Glutamatergic neuron (in vitro differentiated cells): ENCODE measurements at regions not wholly inside any gene's neighbourhood (a gene's known extent, or its start where the extent isn't known, plus 50 kb on each side); places are given as distances from the start of the nearest gene placed in this dataset.

Experiments
- DNase-seq: peaks from one replicate; pipeline ENCODE4 v3.0.0; 2022
- H3K27ac Mint-ChIP-seq: one replicate; pipeline ENCODE4 v1.8.0; 2020; ENCODE audit warnings: mild to moderate bottlenecking, mixed read lengths, inconsistent platforms; ENCODE audit not compliant: unreplicated experiment
- H3K27me3 Mint-ChIP-seq: one replicate; pipeline ENCODE4 v1.8.0; 2020; ENCODE audit warnings: mild to moderate bottlenecking, moderate library complexity, mixed read lengths, inconsistent platforms; ENCODE audit not compliant: unreplicated experiment
- H3K36me3 Mint-ChIP-seq: one replicate; pipeline ENCODE4 v1.8.0; 2020; ENCODE audit warnings: mild to moderate bottlenecking, mixed read lengths, inconsistent platforms; ENCODE audit not compliant: unreplicated experiment
- H3K4me1 Mint-ChIP-seq: one replicate; pipeline ENCODE4 v1.8.0; 2020; ENCODE audit warnings: mild to moderate bottlenecking, low read depth, mixed read lengths, inconsistent platforms; ENCODE audit not compliant: unreplicated experiment
- H3K4me3 Mint-ChIP-seq: one replicate; pipeline ENCODE4 v1.8.0; 2020; ENCODE audit warnings: mild to moderate bottlenecking, mixed read lengths, inconsistent platforms; ENCODE audit not compliant: unreplicated experiment
- H3K9me3 Mint-ChIP-seq: one replicate; pipeline ENCODE4 v1.8.0; 2020; ENCODE audit warnings: mild to moderate bottlenecking, moderate library complexity, mixed read lengths, inconsistent platforms; ENCODE audit not compliant: unreplicated experiment
- TF ChIP-seq, protein P1 (sequence below): fragments of 200-600 bp; sonication (generic); IDR thresholded peaks from one replicate; pipeline ENCODE4 v1.5.0; 2021; ENCODE audit not compliant: partially characterized antibody, unreplicated experiment

DNA sequence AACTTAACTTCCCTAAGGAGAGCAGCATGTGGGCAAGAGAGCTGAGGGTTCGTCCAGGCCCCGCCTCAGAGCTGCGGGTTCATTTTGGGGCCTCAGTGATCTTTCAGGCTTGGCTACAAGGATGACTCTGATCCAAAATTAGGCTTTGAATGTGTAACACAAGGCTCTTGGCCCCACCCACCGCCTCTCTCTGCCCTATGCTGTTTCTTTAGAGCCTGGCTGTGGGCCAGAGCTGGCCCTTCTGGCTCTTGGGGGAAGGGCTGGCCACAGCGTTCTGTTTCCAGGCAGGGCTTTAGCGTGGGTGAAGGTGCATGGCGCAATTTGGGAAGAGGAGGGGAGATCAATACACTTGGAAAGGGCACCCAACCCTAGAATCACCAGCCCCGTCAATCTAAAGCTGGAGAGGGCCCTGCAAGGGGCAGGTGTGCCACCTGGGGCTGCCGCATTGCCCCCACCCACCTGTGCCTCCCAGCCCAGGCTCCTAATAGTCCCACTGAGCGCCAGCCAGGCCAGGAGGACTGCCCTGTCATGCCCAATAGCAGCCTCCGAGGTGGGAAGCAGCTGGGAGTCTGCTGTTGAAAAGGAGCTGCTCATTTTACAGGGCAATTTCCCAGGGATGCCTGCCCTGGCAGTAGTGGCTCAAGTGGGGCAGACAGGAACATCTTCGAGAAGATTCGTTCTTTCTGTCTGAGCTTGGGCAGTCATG is 84.5 kb upstream of the MAML3 start:
- H3K4me3 Mint-ChIP-seq, result peak overlapping the region; percentile 84
- no peaks in the 10 kb centered on the region for H3K36me3 Mint-ChIP-seq
- peak; percentile 74 for DNase-seq
- H3K4me1 Mint-ChIP-seq, result peaks cover 60% of the 10 kb centered on the region
- H3K27ac Mint-ChIP-seq, result peak overlapping the region; percentile 100
- H3K9me3 Mint-ChIP-seq, result peaks cover 4% of the 10 kb centered on the region
- peaks cover 8% of the 10 kb centered on the region for H3K27me3 Mint-ChIP-seq
- TF ChIP-seq, protein P1, sequence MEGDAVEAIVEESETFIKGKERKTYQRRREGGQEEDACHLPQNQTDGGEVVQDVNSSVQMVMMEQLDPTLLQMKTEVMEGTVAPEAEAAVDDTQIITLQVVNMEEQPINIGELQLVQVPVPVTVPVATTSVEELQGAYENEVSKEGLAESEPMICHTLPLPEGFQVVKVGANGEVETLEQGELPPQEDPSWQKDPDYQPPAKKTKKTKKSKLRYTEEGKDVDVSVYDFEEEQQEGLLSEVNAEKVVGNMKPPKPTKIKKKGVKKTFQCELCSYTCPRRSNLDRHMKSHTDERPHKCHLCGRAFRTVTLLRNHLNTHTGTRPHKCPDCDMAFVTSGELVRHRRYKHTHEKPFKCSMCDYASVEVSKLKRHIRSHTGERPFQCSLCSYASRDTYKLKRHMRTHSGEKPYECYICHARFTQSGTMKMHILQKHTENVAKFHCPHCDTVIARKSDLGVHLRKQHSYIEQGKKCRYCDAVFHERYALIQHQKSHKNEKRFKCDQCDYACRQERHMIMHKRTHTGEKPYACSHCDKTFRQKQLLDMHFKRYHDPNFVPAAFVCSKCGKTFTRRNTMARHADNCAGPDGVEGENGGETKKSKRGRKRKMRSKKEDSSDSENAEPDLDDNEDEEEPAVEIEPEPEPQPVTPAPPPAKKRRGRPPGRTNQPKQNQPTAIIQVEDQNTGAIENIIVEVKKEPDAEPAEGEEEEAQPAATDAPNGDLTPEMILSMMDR, result no peak

DNA sequence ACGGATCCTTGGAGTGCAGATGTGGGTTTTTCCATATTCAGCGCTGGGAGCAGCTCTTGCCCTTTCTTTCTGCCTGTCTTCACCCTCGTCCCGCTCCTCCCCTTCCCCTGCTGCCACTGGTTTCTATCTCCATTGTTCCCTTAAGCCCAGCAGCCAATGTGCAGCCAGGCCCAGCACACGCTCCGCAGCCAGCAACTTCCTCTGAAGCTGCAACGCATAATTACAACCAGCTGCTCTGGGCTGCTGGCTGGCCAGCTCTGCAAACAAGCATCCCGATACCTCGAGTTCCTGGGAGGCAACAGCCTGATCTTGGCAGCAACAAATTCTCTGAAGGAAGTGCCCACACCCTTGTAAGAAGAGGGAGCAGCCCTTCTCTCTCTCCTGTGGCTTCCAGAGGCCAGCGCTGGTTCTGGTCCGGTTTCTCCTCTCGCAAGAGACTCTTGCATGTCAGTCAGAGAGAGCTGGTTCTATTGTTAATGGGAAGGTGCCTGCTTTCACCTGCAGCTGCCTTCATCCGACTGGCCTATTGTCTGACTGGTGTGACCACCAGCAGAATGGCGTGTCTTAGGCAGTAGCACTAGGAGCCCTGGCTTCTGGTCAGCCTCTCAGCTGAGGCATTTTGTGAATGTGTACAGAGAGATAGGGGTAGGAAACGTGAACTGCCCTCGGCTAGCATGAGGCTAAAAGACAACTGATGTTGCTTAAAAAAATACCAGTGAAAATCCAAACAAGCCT is 83.8 kb upstream of the MAML3 start:
- Mint-ChIP-seq H3K4me1 (peaks cover 52% of the 10 kb centered on the region), H3K9me3 (peaks cover 4% of the 10 kb centered on the region), H3K27ac (peak overlapping the region; percentile 100), H3K27me3 (peaks cover 8% of the 10 kb centered on the region), H3K4me3 (peak overlapping the region; percentile 84), H3K36me3 (no peaks in the 10 kb centered on the region)
- DNase-seq, result peak; percentile 71
- TF ChIP-seq, protein P1, result no peak

DNA sequence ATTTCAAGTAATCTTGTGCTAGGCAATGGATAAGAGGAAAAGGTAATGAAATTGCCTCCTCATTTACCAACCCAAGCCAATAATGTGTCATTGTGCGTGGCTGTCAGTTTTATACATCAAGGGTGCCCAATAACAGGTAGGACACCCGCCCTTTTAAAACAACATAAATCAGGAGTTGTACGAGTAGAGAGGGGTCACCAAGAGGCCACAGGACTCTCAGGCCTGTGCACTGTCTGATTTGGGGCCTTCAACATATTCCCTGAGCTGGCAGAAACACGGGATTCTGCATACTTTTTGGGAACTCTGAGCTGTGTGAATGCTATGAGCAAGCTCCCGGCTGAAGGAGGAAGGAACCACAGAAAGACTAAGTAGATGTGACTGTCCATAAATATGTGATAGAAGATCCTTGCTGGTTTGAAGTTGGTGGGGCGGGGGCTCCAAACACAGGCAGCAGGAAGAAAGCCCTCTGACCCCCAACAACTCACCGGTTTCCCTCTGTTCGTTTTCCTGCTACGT is 82.7 kb upstream of the MAML3 start:
- H3K9me3 Mint-ChIP-seq, result peaks cover 4% of the 10 kb centered on the region
- H3K27me3 Mint-ChIP-seq, result peaks cover 8% of the 10 kb centered on the region
- peak overlapping the region; percentile 100 for H3K27ac Mint-ChIP-seq
- peak overlapping the region; percentile 23 for H3K4me3 Mint-ChIP-seq
- H3K36me3 Mint-ChIP-seq, result no peaks in the 10 kb centered on the region
- DNase-seq, result no peak
- TF ChIP-seq, protein P1, result no peak
- H3K4me1 Mint-ChIP-seq, result peaks cover 42% of the 10 kb centered on the region

DNA sequence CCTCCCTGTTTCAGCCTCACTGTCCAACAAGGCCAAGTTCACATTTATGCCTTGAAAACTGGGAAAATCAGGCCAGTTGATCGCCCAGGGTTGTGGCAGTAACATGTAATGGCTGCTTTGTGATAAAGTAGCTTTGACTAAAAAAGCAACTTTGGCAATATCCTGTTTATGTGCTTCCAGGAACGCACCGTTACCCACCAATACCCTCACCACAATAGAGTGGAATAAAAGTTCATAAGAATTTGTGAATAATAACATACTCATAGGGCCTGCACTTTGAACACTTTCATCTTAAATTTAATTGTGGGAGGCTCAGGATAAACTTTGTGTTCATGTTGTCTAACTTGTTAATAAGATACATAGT is 80.7 kb upstream of the MAML3 start:
- Mint-ChIP-seq H3K27ac (no peak overlapping the region), H3K4me3 (no peak overlapping the region), H3K9me3 (peaks cover 4% of the 10 kb centered on the region), H3K4me1 (peaks cover 33% of the 10 kb centered on the region), H3K27me3 (peaks cover 8% of the 10 kb centered on the region), H3K36me3 (no peaks in the 10 kb centered on the region)
- TF ChIP-seq, protein P1, result no peak
- no peak for DNase-seq
